ENCODE measurements at regions not wholly inside any gene's neighbourhood (a gene's known extent, or its start where the extent isn't known, plus 50 kb on each side); places are given as distances from the start of the nearest gene placed in this dataset.

DNA sequence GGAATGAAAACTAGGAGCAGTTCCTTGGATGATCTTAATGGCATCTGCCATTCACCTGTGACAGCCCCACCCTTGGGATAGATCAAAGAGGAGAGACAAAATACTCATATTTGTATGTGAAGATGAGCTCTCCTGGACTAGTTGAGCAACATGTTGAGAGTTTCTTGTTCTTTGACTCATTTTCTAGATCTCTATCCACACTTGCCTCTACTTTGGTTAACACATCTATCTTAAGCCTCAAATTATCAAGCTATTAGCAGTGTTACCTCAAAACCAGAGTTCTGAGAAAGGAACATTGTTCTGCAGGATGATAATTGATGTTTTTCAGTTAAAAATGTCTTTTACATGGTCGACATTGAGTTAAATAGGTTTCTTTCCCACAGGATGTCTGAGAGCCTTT lies 94.2 kb upstream of the TEX13D start:
- Histone ChIP-seq H3K27ac (no peak overlapping the region), H3K4me3 (no peak overlapping the region), H3K36me3 (no peaks in the 10 kb centered on the region), H3K27me3 (no peaks in the 10 kb centered on the region), H3K4me1 (no peaks in the 10 kb centered on the region), H3K9me3 (no peaks in the 10 kb centered on the region)
- DNase-seq (ENCODE audit: low spot score): no peak
- TF ChIP-seq, protein P1, sequence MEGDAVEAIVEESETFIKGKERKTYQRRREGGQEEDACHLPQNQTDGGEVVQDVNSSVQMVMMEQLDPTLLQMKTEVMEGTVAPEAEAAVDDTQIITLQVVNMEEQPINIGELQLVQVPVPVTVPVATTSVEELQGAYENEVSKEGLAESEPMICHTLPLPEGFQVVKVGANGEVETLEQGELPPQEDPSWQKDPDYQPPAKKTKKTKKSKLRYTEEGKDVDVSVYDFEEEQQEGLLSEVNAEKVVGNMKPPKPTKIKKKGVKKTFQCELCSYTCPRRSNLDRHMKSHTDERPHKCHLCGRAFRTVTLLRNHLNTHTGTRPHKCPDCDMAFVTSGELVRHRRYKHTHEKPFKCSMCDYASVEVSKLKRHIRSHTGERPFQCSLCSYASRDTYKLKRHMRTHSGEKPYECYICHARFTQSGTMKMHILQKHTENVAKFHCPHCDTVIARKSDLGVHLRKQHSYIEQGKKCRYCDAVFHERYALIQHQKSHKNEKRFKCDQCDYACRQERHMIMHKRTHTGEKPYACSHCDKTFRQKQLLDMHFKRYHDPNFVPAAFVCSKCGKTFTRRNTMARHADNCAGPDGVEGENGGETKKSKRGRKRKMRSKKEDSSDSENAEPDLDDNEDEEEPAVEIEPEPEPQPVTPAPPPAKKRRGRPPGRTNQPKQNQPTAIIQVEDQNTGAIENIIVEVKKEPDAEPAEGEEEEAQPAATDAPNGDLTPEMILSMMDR (IDR thresholded peaks at IDR 0.05): no peak

DNA sequence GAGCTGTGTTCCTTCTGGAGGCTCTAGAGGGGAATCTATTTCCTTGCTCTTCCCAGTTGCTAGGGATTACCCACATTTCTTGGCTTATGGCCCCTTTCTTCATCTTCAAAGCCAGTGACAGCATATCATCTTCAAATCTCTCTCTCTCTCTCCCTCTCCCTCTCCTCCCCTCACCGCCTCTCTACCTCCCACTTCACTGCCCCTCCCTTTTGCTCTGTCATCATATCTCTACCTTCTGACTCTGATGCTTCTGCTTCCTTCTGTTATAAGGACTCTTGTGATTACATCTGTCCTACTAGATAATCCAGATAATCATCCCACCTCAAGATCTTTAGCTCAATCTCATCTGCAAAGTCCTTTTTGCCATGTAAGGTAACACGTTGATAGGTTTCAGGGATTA lies 93.1 kb upstream of the TEX13D start:
- no peak for DNase-seq (ENCODE audit: low spot score)
- H3K36me3 ChIP-seq: no peaks in the 10 kb centered on the region
- H3K4me3 ChIP-seq: no peak overlapping the region
- H3K9me3 ChIP-seq: no peaks in the 10 kb centered on the region
- H3K27ac ChIP-seq: no peak overlapping the region
- no peaks in the 10 kb centered on the region for H3K4me1 ChIP-seq
- no peaks in the 10 kb centered on the region for H3K27me3 ChIP-seq
- TF ChIP-seq, protein P1 (IDR thresholded peaks at IDR 0.05): no peak

- H3K4me1 ChIP-seq: no peaks in the 10 kb centered on the region
- no peak overlapping the region for H3K4me3 ChIP-seq
- TF ChIP-seq, protein P1 (IDR thresholded peaks at IDR 0.05): no peak
- no peak for DNase-seq (ENCODE audit: low spot score)
- no peaks in the 10 kb centered on the region for H3K9me3 ChIP-seq
- no peak overlapping the region for H3K27ac ChIP-seq
- no peaks in the 10 kb centered on the region for H3K36me3 ChIP-seq
- H3K27me3 ChIP-seq: no peaks in the 10 kb centered on the region
Measured at GRCh38 chrX:124239911-124240310, 92.5 kb upstream of the TEX13D start.

GRCh38 chrX:124240422-124240821 lies 92.0 kb upstream of the TEX13D start:
- Histone ChIP-seq H3K27ac (no peak overlapping the region), H3K27me3 (no peaks in the 10 kb centered on the region), H3K36me3 (no peaks in the 10 kb centered on the region), H3K4me3 (no peak overlapping the region), H3K4me1 (no peaks in the 10 kb centered on the region), H3K9me3 (no peaks in the 10 kb centered on the region)
- no peak for DNase-seq (ENCODE audit: low spot score)
- TF ChIP-seq, protein P1 (IDR thresholded peaks at IDR 0.05): no peak

- no peak overlapping the region for H3K4me3 ChIP-seq
- no peaks in the 10 kb centered on the region for H3K9me3 ChIP-seq
- no peaks in the 10 kb centered on the region for H3K4me1 ChIP-seq
- H3K36me3 ChIP-seq: no peaks in the 10 kb centered on the region
- DNase-seq (ENCODE audit: low spot score): no peak
- TF ChIP-seq, protein P1 (IDR thresholded peaks at IDR 0.05): no peak
- H3K27ac ChIP-seq: no peak overlapping the region
- H3K27me3 ChIP-seq: no peaks in the 10 kb centered on the region
Measured at GRCh38 chrX:124242131-124242530, 90.3 kb upstream of the TEX13D start.

- TF ChIP-seq, protein P1 (IDR thresholded peaks at IDR 0.05): no peak
Measured at GRCh38 chrX:124249345-124249744, 83.1 kb upstream of the TEX13D start.

More at GRCh38 chrX:124249345-124249744, 83.1 kb upstream of the TEX13D start:
- Histone ChIP-seq H3K36me3 (no peaks in the 10 kb centered on the region), H3K4me1 (no peaks in the 10 kb centered on the region), H3K27me3 (no peaks in the 10 kb centered on the region), H3K9me3 (peaks cover 0 to 13% of the 10 kb centered on the region in 2 donors), H3K4me3 (no peak overlapping the region), H3K27ac (no peak overlapping the region)
- DNase-seq (ENCODE audit: low spot score): no peak

All from right atrium auricular region (tissue), 2 donors.